Suprapubic skin (tissue), 4 donors: ENCODE measurements at regions not wholly inside any gene's neighbourhood (a gene's known extent, or its start where the extent isn't known, plus 50 kb on each side); places are given as distances from the start of the nearest gene placed in this dataset.

Experiments
- DNase-seq, 2 donors: peaks; one replicate each; pipeline ENCODE4 v3.0.0-alpha.2; 2019; ENCODE audit warnings: low spot score in 2 of 2
- H3K27ac ChIP-seq: fragments of 200-600 bp; sonication (generic); one replicate; pipeline ENCODE4 v1.5.1; 2019
- H3K27me3 ChIP-seq: fragments of 200-600 bp; sonication (generic); one replicate; pipeline ENCODE4 v1.5.1; 2019
- H3K36me3 ChIP-seq: fragments of 200-600 bp; sonication (generic); one replicate; pipeline ENCODE4 v1.5.1; 2019
- H3K4me1 ChIP-seq: fragments of 200-600 bp; sonication (generic); one replicate; pipeline ENCODE4 v1.5.1; 2019
- H3K4me3 ChIP-seq: fragments of 200-600 bp; sonication (generic); one replicate; pipeline ENCODE4 v1.5.1; 2019; ENCODE audit warnings: mild to moderate bottlenecking
- H3K9me3 ChIP-seq: fragments of 200-600 bp; sonication (generic); one replicate; pipeline ENCODE4 v1.5.1; 2019
- CTCF ChIP-seq, 2 donors: fragments of 200-600 bp in 1 of 2; fragments of 450-650 bp in 1 of 2; sonication (generic) in 1 of 2; IDR thresholded peaks; one replicate each; pipeline ENCODE4 v1.5.1; 2016 to 2019; ENCODE audit warnings: antibody characterized with exemption in 2 of 2, mild to moderate bottlenecking in 1 of 2, moderate library complexity in 1 of 2
- EP300 ChIP-seq: sonication (generic); formaldehyde crosslinking; IDR thresholded peaks from one replicate; pipeline ENCODE4 v1.6.1; 2017; ENCODE audit warnings: antibody characterized with exemption
- POLR2A ChIP-seq, 2 donors: fragments of 450-650 bp; IDR thresholded peaks; one replicate each; pipeline ENCODE4 v1.6.1; 2017; ENCODE audit warnings: antibody characterized with exemption in 2 of 2, mild to moderate bottlenecking in 2 of 2, moderate library complexity in 2 of 2
- POLR2AphosphoS5 ChIP-seq, 3 donors: sonication (generic); formaldehyde crosslinking; IDR thresholded peaks; one replicate each; pipeline ENCODE4 v1.6.1; 2017; ENCODE audit warnings: antibody characterized with exemption in 3 of 3
- WGBS: methylation state at CpG from one replicate; pipeline ENCODE4 v1.1.5; 2018; 5-methylcytosine and 5-hydroxymethylcytosine counted together

- Histone ChIP-seq H3K27me3 (peaks cover 26% of the 10 kb centered on the region), H3K9me3 (peaks cover under 1% of the 10 kb centered on the region), H3K27ac (no peak overlapping the region), H3K36me3 (no peaks in the 10 kb centered on the region), H3K4me3 (peak overlapping the region; percentile 25), H3K4me1 (peaks cover 4% of the 10 kb centered on the region)
- no peak for DNase-seq
- 45% methylated on average over 41 of the region's 60 CpGs for WGBS
- no peak for TF ChIP-seq POLR2AphosphoS5 (IDR thresholded peaks at IDR 0.05)
- no peak for TF ChIP-seq EP300
- TF ChIP-seq CTCF (IDR thresholded peaks at IDR 0.05) = no peak
- no peak for TF ChIP-seq POLR2A (IDR thresholded peaks at IDR 0.05)
Observed at GRCh38 chr20:60087563-60088105, 129.4 kb downstream of the CDH26 start.

- DNase-seq = no peak
- WGBS = 95% methylated on average over 7 of the region's 10 CpGs
Observed at GRCh38 chr20:60088236-60088635, 130.0 kb downstream of the CDH26 start.

GRCh38 chr20:60090631-60091030 is 132.4 kb downstream of the CDH26 start:
- H3K36me3 ChIP-seq = no peaks in the 10 kb centered on the region
- 69% methylated on average over 4 of the region's 4 CpGs for WGBS
- TF ChIP-seq POLR2A (IDR thresholded peaks at IDR 0.05) = no peak
- TF ChIP-seq EP300 = no peak
- no peak for TF ChIP-seq CTCF (IDR thresholded peaks at IDR 0.05)
- no peak for TF ChIP-seq POLR2AphosphoS5 (IDR thresholded peaks at IDR 0.05)
- peaks cover 4% of the 10 kb centered on the region for H3K4me1 ChIP-seq
- no peak for DNase-seq
- no peak overlapping the region for H3K27ac ChIP-seq
- peaks cover 26% of the 10 kb centered on the region for H3K27me3 ChIP-seq
- H3K4me3 ChIP-seq = no peak overlapping the region
- peaks cover 14% of the 10 kb centered on the region for H3K9me3 ChIP-seq

More at GRCh38 chr20:60088236-60088635, 130.0 kb downstream of the CDH26 start:
- peaks cover 26% of the 10 kb centered on the region for H3K27me3 ChIP-seq
- H3K36me3 ChIP-seq = no peaks in the 10 kb centered on the region
- no peak overlapping the region for H3K4me3 ChIP-seq
- H3K4me1 ChIP-seq = peaks cover 4% of the 10 kb centered on the region
- H3K27ac ChIP-seq = no peak overlapping the region
- TF ChIP-seq CTCF (IDR thresholded peaks at IDR 0.05) (no peak), POLR2A (IDR thresholded peaks at IDR 0.05) (no peak), POLR2AphosphoS5 (IDR thresholded peaks at IDR 0.05) (no peak), EP300 (no peak)
- H3K9me3 ChIP-seq = peaks cover 7% of the 10 kb centered on the region

GRCh38 chr20:60091305-60091704 is 133.1 kb downstream of the CDH26 start:
- H3K4me1 ChIP-seq = peaks cover 4% of the 10 kb centered on the region
- 86% methylated on average over 5 of the region's 5 CpGs for WGBS
- no peak overlapping the region for H3K4me3 ChIP-seq
- no peaks in the 10 kb centered on the region for H3K36me3 ChIP-seq
- no peak overlapping the region for H3K27ac ChIP-seq
- DNase-seq = no peak
- H3K9me3 ChIP-seq = peaks cover 14% of the 10 kb centered on the region
- peaks cover 24% of the 10 kb centered on the region for H3K27me3 ChIP-seq
- TF ChIP-seq EP300 = no peak
- no peak for TF ChIP-seq POLR2A (IDR thresholded peaks at IDR 0.05)
- TF ChIP-seq CTCF (IDR thresholded peaks at IDR 0.05) = no peak
- TF ChIP-seq POLR2AphosphoS5 (IDR thresholded peaks at IDR 0.05) = no peak

GRCh38 chr20:60091861-60092260 is 133.6 kb downstream of the CDH26 start:
- Histone ChIP-seq H3K4me3 (no peak overlapping the region), H3K27ac (no peak overlapping the region), H3K36me3 (no peaks in the 10 kb centered on the region), H3K27me3 (peaks cover 18% of the 10 kb centered on the region), H3K4me1 (peaks cover 4% of the 10 kb centered on the region), H3K9me3 (peaks cover 14% of the 10 kb centered on the region)
- no peak for DNase-seq
- TF ChIP-seq POLR2AphosphoS5 (IDR thresholded peaks at IDR 0.05) (no peak), CTCF (IDR thresholded peaks at IDR 0.05) (no peak), EP300 (no peak), POLR2A (IDR thresholded peaks at IDR 0.05) (no peak)
- 100% methylated on average over 1 of the region's 1 CpG for WGBS
